ENCODE measurements at regions not wholly inside any gene's neighbourhood (a gene's known extent, or its start where the extent isn't known, plus 50 kb on each side); places are given as distances from the start of the nearest gene placed in this dataset.

DNA sequence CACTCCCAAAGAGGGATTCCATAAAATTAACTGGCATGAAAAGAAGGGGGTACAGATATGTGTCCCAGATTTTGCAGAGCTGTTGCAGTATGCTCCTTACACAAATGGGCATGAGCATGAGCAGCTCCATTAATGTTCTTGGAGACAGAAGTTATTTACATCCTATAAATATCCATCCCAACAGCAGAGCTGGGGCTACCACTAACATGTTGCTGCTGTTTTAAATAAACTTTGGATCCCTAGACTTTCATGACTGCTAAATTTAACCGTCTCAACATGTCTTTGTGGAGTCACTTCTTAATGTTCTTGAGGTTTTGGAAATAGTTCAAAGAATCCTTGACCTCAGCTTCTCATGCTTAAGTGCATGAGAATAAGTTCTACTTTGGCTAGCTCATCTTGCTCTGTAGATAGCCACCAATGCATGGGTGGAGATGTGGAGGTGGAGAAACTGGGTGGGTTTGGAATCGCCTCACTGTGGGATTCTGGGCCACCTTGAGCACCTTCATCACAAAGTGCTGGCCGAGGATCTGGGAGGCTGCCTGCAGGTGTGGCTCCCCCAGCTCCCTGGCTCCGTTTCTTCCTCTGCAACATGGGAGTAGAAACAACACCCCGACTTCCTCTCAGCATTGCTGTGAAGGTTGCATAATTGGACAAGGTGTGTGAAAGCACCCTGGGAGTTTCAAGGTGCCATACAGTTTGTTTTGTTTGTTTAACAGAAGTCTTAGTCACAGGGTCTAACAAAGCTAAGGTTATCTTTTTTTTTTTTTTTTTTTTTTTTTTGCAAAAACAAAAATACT lies 307.2 kb downstream of the MYCN start:
- DNase-seq (ENCODE audit: low spot score), result no peak
- Histone ChIP-seq H3K4me1 (replicated peaks) (no peaks in the 10 kb centered on the region), H3K27ac (no peak overlapping the region), H3K4me3 (no peak overlapping the region), H3K36me3 (no peaks in the 10 kb centered on the region), H3K27me3 (replicated peaks; ENCODE audit: insufficient read depth) (no peaks in the 10 kb centered on the region), H3K9me3 (no peaks in the 10 kb centered on the region)
- TF ChIP-seq POLR2A (IDR thresholded peaks at IDR 0.05), result no peak
- intact Hi-C loops (cut with DNase I), result no loop called here
- 73% methylated on average over 5 of the region's 5 CpGs for WGBS

DNA sequence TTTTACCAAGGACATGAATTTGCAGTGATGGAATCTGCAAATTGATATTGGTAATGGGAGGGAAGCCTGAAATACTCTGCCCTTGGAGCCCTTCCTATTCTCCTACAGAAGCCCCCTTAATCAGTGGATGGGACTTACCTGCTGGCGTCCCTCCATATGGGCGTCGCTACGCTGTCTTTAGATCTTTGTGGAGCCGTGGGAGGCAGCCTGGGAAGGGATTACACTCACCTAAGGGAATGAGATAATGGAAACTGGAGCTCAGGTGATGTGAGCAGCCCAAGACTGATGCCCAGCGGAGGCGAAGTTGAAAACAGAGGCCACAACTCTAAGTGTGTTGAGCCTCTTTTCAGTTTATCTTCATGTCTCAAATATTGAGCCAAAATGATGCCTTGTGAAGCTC lies 306.6 kb downstream of the MYCN start:
- Histone ChIP-seq H3K9me3 (no peaks in the 10 kb centered on the region), H3K4me3 (no peak overlapping the region), H3K36me3 (no peaks in the 10 kb centered on the region), H3K4me1 (replicated peaks) (no peaks in the 10 kb centered on the region), H3K27ac (no peak overlapping the region), H3K27me3 (replicated peaks; ENCODE audit: insufficient read depth) (no peaks in the 10 kb centered on the region)
- 91% methylated on average over 7 of the region's 7 CpGs for WGBS
- DNase-seq (ENCODE audit: low spot score), result no peak
- intact Hi-C loops (cut with DNase I), result no loop called here
- TF ChIP-seq POLR2A (IDR thresholded peaks at IDR 0.05) (no peak), CTCF (IDR thresholded peaks at IDR 0.05) (no peak), POLR2AphosphoS5 (IDR thresholded peaks at IDR 0.05) (no peak)

DNA sequence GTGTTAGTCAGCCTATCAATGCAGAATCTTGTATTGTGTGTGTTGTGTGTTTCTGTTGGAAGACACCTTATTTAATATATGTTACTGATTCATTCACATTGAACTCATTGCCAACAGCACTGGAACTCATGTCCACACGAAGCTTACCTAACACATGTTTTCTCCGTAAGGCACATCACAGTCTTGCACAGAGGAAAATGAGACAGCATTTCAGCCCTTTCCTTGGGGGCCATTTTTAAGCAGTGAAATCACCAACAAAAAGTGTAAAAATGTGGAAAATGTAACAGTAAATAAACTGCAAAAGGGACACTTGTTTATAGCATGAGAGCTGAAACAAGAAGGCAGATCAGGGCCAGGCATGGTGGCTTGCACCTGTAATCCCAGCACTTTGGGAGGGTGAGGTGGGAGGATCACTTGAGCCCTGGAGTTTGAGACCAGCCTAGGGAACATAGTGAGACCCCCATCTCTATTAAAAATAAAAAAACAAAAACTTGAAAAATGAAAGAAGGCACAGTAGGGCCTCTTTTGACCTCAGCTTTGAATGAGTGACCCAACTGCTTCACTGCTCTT lies 306.0 kb downstream of the MYCN start:
- Histone ChIP-seq H3K27ac (no peak overlapping the region), H3K9me3 (no peaks in the 10 kb centered on the region), H3K4me3 (no peak overlapping the region), H3K4me1 (replicated peaks) (no peaks in the 10 kb centered on the region), H3K27me3 (replicated peaks; ENCODE audit: insufficient read depth) (no peaks in the 10 kb centered on the region), H3K36me3 (no peaks in the 10 kb centered on the region)
- intact Hi-C loops (cut with DNase I), result no loop called here
- TF ChIP-seq CTCF (IDR thresholded peaks at IDR 0.05), result no peak
- TF ChIP-seq POLR2AphosphoS5 (IDR thresholded peaks at IDR 0.05), result no peak
- TF ChIP-seq POLR2A (IDR thresholded peaks at IDR 0.05), result no peak
- 95% methylated on average over 2 of the region's 2 CpGs for WGBS
- no peak for DNase-seq (ENCODE audit: low spot score)

GRCh38 chr2:16245481-16246054 lies 305.2 kb downstream of the MYCN start:
- TF ChIP-seq POLR2AphosphoS5 (IDR thresholded peaks at IDR 0.05), result no peak
- no peak for TF ChIP-seq CTCF (IDR thresholded peaks at IDR 0.05)
- TF ChIP-seq POLR2A (IDR thresholded peaks at IDR 0.05), result no peak
- intact Hi-C loops (cut with DNase I), result no loop called here
- Histone ChIP-seq H3K27ac (no peak overlapping the region), H3K9me3 (no peaks in the 10 kb centered on the region), H3K4me3 (no peak overlapping the region), H3K36me3 (no peaks in the 10 kb centered on the region), H3K27me3 (replicated peaks; ENCODE audit: insufficient read depth) (no peaks in the 10 kb centered on the region), H3K4me1 (replicated peaks) (no peaks in the 10 kb centered on the region)
- WGBS, result 94% methylated on average over 5 of the region's 5 CpGs
- DNase-seq (ENCODE audit: low spot score), result no peak

- no peak for DNase-seq (ENCODE audit: low spot score)
- no peaks in the 10 kb centered on the region for H3K4me1 ChIP-seq (replicated peaks)
- TF ChIP-seq POLR2A (IDR thresholded peaks at IDR 0.05), result no peak
- TF ChIP-seq POLR2AphosphoS5 (IDR thresholded peaks at IDR 0.05), result no peak
- TF ChIP-seq CTCF (IDR thresholded peaks at IDR 0.05), result no peak
- no peaks in the 10 kb centered on the region for H3K27me3 ChIP-seq (replicated peaks; ENCODE audit: insufficient read depth)
- WGBS, result 94% methylated on average over 5 of the region's 5 CpGs
- no peaks in the 10 kb centered on the region for H3K9me3 ChIP-seq
- no peak overlapping the region for H3K27ac ChIP-seq
- no peaks in the 10 kb centered on the region for H3K36me3 ChIP-seq
- intact Hi-C loops (cut with DNase I), result no loop called here
- no peak overlapping the region for H3K4me3 ChIP-seq
Observed at GRCh38 chr2:16244966-16245320, 304.6 kb downstream of the MYCN start.
